ENCODE measurements at regions not wholly inside any gene's neighbourhood (a gene's known extent, or its start where the extent isn't known, plus 50 kb on each side); places are given as distances from the start of the nearest gene placed in this dataset.
"Not testable (repeated sequence)": the region's sequence is repeated elsewhere in the genome, so short reads cannot be mapped to it uniquely, and the experiment has no call there.

GRCh38 chr20:4635781-4636180, 50.5 kb upstream of the PRNP start:
- no peak for DNase-seq (ENCODE audit: low read depth in 2 of 2)

GRCh38 chr20:4635342-4635741, 50.9 kb upstream of the PRNP start:
- DNase-seq (ENCODE audit: low read depth in 2 of 2) = no peak

GRCh38 chr20:4633780-4634179, 52.5 kb upstream of the PRNP start:
- DNase-seq (ENCODE audit: low read depth in 2 of 2) = no peak

GRCh38 chr20:4633379-4633778, 52.9 kb upstream of the PRNP start:
- DNase-seq (ENCODE audit: low read depth in 2 of 2) = no peak

GRCh38 chr20:4632876-4633275, 53.4 kb upstream of the PRNP start:
- DNase-seq (ENCODE audit: low read depth in 2 of 2) = no peak

- no peak for DNase-seq (ENCODE audit: low read depth in 2 of 2)
Observed at GRCh38 chr20:4626228-4626627, 60.0 kb upstream of the PRNP start.

- DNase-seq (ENCODE audit: low read depth in 2 of 2) = no peak
Observed at GRCh38 chr20:4625687-4626086, 60.6 kb upstream of the PRNP start.

GRCh38 chr20:4624675-4625336, 61.5 kb upstream of the PRNP start:
- DNase-seq (ENCODE audit: low read depth in 2 of 2) = not testable (repeated sequence)

- DNase-seq (ENCODE audit: low read depth in 2 of 2) = not testable (repeated sequence)
Observed at GRCh38 chr20:4619144-4619543, 67.1 kb upstream of the PRNP start.

- no peak for DNase-seq (ENCODE audit: low read depth in 2 of 2)
Observed at GRCh38 chr20:4617484-4617883, 68.8 kb upstream of the PRNP start.

- no peak for DNase-seq (ENCODE audit: low read depth in 2 of 2)
Observed at GRCh38 chr20:4617019-4617418, 69.2 kb upstream of the PRNP start.

GRCh38 chr20:4613718-4614620, 72.3 kb upstream of the PRNP start:
- peak; percentile 55 to 74 for DNase-seq (ENCODE audit: low read depth in 2 of 2)

GRCh38 chr20:4613184-4613583, 73.1 kb upstream of the PRNP start:
- no peak for DNase-seq (ENCODE audit: low read depth in 2 of 2)

GRCh38 chr20:4610871-4611270, 75.4 kb upstream of the PRNP start:
- DNase-seq (ENCODE audit: low read depth in 2 of 2) = no peak

- DNase-seq (ENCODE audit: low read depth in 2 of 2) = no peak
Observed at GRCh38 chr20:4609511-4609910, 76.7 kb upstream of the PRNP start.

- DNase-seq (ENCODE audit: low read depth in 2 of 2) = no peak
Observed at GRCh38 chr20:4608861-4609260, 77.4 kb upstream of the PRNP start.

- peak; percentile 20 to 41 for DNase-seq (ENCODE audit: low read depth in 2 of 2)
Observed at GRCh38 chr20:4607287-4607713, 79.0 kb upstream of the PRNP start.

- no peak for DNase-seq (ENCODE audit: low read depth in 2 of 2)
Observed at GRCh38 chr20:4606051-4606450, 80.2 kb upstream of the PRNP start.

GRCh38 chr20:4605166-4605565, 81.1 kb upstream of the PRNP start:
- no peak for DNase-seq (ENCODE audit: low read depth in 2 of 2)

GRCh38 chr20:4604580-4604979, 81.7 kb upstream of the PRNP start:
- DNase-seq (ENCODE audit: low read depth in 2 of 2) = no peak

GRCh38 chr20:4603724-4604123, 82.5 kb upstream of the PRNP start:
- no peak for DNase-seq (ENCODE audit: low read depth in 2 of 2)

GRCh38 chr20:4602297-4602631, 84.0 kb upstream of the PRNP start:
- DNase-seq (ENCODE audit: low read depth in 2 of 2) = no peak

- no peak for DNase-seq (ENCODE audit: low read depth in 2 of 2)
Observed at GRCh38 chr20:4601630-4602296, 84.5 kb upstream of the PRNP start.

Data from stimulated activated CD8-positive, alpha-beta memory T cell treated with anti-CD3 and anti-CD28 coated beads, Interleukin-7, amount 100 ng/mL, for 4 hours (primary cell).